PC-9 (cell line): ENCODE measurements at regions not wholly inside any gene's neighbourhood (a gene's known extent, or its start where the extent isn't known, plus 50 kb on each side); places are given as distances from the start of the nearest gene placed in this dataset.

Source experiments
- CTCF ChIP-seq: fragments of 200-600 bp; sonication (generic); conservative IDR thresholded peaks from 2 replicates; pipeline ENCODE4 v1.6.1; 2017; ENCODE audit warnings: mixed run types, antibody characterized with exemption, mild to moderate bottlenecking, moderate library complexity
- EZH2 ChIP-seq: fragments of 200-600 bp; sonication (generic); IDR thresholded peaks from 2 replicates; pipeline ENCODE4 v1.8.0; 2017; ENCODE audit warnings: antibody characterized with exemption, low read depth

- no peak for TF ChIP-seq CTCF
- no peak for TF ChIP-seq EZH2
Observed at GRCh38 chr3:11703146-11703545, 59.4 kb upstream of the VGLL4 start.
